Stimulated activated CD4-positive, alpha-beta T cell treated with anti-CD3 and anti-CD28 coated beads, Interleukin-2, amount 100 ng/mL, for 48 hours (primary cell): ENCODE measurements at regions not wholly inside any gene's neighbourhood (a gene's known extent, or its start where the extent isn't known, plus 50 kb on each side); places are given as distances from the start of the nearest gene placed in this dataset.

ENCODE experiments used
- DNase-seq, 2 donors: peaks; one replicate each; pipeline ENCODE4 v3.0.0-alpha.2; 2020

DNA sequence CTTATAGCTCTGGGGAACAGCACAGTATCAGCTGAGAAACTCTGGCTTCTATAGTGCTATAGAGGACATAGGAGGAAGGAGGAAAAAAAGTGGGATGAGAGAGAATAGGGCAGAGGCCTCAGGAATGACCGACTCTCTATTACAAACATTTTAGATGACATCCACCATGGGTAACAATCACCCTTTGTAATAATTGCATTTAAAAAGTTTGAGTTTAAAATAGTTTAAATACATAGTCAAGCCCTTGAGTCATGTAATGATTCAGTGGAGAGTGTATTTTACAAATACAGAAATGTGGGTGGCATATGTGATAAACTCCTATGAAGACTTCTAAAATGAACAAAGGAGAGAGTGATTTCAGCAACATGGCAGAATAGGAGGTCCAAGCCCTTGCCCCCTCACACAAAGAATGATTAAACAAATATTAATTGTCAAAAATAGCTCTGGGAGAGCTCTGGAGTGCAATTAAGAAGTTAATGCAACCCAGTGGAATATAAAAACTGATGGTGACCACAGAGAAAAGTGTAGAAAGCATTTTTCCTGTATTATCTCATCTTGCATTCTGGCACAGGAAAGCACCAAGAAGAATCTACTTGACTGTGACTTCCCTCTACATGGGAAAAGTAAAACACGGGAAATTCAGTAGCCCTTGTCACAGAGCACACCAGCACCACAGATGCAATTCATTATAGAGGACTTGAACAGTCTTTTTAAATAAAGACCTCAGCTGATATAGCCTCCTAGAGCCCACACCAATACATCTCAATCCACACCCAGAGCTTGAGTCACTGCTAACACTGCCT lies 569.0 kb upstream of the SORCS1 start:
- no peak for DNase-seq

- no peak for DNase-seq
Measured at GRCh38 chr10:107732045-107732444, 567.5 kb upstream of the SORCS1 start.

- DNase-seq, result no peak
Measured at GRCh38 chr10:107728807-107729206, 564.3 kb upstream of the SORCS1 start.

GRCh38 chr10:107727767-107728317 lies 563.3 kb upstream of the SORCS1 start:
- no peak for DNase-seq

- no peak for DNase-seq
Measured at GRCh38 chr10:107718864-107719263, 554.4 kb upstream of the SORCS1 start.

GRCh38 chr10:107717046-107717445 lies 552.5 kb upstream of the SORCS1 start:
- no peak for DNase-seq

DNA sequence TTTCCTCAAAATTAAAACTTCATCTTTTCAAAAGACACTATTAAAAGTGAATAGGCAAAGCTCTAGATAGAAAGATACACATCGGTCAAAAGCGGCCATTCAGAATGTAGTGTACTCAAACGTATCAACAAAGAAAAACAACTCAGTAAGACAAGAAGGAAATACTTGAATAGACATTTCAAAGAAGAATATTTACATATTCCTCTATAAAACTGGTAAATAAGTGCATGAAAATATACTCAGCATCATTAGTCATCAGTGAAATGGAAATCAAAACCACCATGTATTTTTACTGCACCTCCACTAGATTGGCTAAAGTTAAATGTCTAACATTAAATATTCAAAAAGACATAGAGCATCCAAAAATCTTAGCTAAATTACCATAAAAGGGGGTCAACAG lies 551.1 kb upstream of the SORCS1 start:
- DNase-seq, result no peak

GRCh38 chr10:107708981-107709380 lies 544.5 kb upstream of the SORCS1 start:
- no peak for DNase-seq

DNA sequence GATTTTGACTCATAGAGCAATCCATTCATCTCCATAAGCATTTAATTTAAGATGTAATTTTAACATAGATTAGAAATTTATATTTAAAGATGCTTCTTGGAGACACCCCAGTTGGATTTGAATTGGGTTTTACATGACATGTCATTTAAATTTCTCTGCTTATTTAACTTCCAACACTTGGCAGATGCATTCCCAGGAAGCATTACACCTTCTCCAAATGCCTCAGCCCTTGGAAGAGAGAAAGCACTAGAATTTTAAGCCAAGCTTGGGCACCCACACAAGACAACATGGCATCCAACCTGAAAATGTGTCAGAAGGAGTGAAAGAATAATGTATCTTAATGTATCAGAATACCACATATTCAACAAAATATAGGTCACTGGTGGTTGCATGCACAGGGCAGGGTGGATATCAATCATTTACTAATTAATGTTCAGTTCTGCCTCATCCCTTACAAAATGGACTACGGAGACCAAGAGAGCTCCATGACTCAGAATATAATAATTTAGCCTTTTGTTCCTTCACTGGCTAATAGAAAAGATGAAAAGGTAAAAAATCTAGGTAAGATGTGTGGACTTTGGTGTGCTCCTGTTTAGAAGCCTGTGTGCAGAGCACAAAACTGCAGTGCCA lies 541.7 kb upstream of the SORCS1 start:
- no peak for DNase-seq

DNA sequence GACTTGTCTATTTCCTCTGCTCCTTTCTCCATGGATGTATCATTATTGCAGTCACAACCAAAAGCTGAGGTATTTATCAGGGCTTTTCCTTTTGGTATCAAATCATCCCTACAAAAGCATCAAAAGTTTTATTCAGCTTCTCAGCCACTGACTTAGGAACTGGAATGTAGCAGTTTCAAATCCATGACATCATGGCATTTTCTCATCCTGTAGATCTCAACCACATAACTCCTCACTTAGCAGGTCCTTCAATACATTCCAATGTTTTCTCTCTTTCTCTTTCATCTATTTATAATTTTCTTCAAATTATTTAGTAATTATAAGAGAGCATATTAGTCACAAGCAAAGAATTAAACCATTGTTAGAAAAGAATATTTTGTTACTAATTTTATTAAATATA lies 537.4 kb upstream of the SORCS1 start:
- DNase-seq, result no peak

DNA sequence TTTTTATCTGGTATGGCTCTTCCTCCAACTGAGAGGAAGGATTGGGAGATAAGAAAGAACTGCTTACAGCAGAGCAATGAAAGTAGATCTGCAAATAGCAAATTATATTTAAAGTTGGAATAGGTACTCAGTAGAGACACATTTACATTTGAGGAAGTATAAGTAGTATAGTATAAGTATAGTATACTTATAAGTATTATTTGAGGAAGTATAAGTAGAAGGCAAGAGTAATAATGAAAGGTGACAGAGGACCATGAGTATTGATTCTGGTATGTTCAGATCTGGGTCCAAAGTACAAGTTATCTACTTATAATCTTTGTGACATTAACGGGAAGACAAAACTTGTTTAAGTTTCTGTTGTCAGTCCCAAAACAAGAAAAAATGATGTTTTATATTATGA lies 527.6 kb upstream of the SORCS1 start:
- no peak for DNase-seq

GRCh38 chr10:107689323-107689722 lies 524.8 kb upstream of the SORCS1 start:
- DNase-seq, result no peak

DNA sequence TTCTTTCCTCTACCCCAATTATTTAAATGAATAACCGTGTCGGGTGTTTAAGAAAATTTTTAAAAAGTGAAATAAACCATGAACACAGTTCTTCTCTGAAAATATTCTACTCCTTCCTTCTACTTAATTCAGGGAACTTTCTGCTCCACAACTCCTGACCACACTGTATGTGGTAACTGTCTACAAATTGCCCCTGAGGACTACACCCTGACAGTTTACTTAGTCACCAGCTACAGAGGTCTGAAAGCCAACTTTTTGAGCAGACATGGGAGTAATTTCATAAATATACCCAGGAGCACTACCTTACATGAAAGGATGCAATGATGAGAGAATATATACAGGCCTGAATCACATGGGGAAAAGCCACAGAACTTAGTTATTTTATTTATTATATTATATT lies 523.2 kb upstream of the SORCS1 start:
- DNase-seq, result no peak

DNA sequence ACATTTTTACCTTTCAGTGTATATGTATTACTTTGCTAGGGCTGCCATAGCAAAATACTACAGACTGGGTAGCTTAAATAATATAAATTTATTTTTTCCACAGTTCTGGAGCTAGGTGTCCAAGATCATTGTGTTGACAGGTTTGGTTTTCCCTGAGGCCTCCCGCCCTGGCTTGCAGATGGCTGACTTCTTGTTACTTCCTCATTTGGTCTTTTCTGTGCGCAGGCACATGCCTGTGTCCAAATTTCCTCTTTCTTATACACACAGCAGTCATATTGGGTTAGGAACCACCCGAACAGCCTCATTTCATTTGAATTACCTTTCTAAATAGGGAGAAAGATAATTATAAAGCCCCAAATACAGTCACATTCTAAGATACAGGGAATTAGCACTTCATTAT lies 521.6 kb upstream of the SORCS1 start:
- no peak for DNase-seq

DNA sequence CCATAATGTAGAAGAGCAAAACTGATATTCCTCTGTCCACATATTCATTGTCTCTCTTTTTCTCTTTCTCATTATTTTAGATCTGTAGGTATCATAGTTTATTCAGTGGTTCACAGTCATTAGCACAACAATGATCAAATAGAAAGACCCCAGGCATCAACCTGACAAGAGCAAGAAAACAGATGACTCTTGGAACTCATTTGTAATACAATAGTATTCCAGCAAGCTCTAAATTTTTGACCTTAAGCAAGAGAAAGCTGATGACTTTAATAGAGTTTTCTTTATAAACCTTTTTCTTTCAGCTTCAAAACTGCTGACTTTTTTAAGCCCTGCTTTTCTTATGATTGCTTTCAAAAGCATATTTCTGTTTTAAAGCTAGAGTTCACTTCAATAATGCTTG lies 507.5 kb upstream of the SORCS1 start:
- DNase-seq, result no peak

GRCh38 chr10:107666214-107666613 lies 501.7 kb upstream of the SORCS1 start:
- DNase-seq, result no peak

- DNase-seq, result no peak
Measured at GRCh38 chr10:107665459-107665858, 501.0 kb upstream of the SORCS1 start.

DNA sequence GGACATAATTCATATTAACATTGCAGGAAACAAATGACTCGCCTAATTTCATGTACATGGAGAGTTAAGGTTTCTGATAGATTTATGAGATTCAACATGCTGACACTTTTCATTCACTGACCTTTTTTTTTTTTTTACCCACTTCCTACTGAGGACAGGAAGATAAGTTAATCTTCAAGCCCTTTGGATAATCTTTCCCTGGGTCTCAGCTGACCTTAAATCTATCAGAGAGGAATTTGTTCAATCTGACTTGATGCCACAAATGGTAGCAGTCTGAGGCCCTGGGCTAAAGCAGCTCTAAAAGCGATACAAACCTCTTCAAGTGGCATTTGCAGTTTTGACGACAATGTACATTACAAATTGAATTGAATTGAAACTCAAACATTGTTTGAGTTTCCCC lies 493.3 kb upstream of the SORCS1 start:
- DNase-seq, result no peak

DNA sequence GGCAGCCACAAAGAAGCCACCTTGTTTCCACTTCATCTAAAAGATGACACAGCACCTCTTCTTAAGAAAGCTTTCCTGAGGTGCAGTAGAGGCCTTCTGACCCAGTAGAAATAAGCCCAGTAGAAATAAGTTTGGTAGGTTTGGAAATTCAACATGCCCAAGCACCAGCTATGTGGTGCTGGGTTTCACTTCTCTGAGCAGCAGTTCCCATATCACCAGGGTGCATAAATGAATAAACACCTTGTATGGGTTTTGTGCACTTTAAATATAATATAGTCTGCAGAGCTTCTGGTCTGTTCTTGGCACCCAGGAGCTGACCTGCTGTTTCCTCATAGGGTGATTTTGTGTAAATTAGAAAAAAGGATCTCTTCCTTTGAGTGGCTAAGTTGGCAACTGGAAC lies 492.4 kb upstream of the SORCS1 start:
- DNase-seq, result no peak

- no peak for DNase-seq
Measured at GRCh38 chr10:107653832-107654287, 489.4 kb upstream of the SORCS1 start.

- DNase-seq, result no peak
Measured at GRCh38 chr10:107650939-107651338, 486.4 kb upstream of the SORCS1 start.

GRCh38 chr10:107649249-107649648 lies 484.7 kb upstream of the SORCS1 start:
- no peak for DNase-seq

DNA sequence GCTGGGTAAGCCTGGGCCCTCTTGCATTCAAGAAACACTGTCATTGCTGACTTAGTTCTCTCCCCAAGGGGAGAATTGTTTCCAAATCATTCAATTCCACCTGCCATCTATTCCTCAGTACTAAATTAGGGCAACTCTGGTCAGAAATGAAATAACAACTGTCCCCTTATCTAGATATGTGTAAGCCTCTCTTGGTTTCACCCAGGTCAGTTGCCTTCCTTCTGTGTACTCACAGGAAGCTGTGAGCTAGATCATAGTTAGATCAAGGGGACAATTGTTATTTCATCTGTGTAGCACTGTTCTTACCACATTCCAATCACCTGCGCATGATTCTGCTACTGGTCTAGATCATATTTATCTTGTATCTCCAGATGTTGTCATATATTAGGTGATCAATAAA lies 483.0 kb upstream of the SORCS1 start:
- DNase-seq, result no peak

DNA sequence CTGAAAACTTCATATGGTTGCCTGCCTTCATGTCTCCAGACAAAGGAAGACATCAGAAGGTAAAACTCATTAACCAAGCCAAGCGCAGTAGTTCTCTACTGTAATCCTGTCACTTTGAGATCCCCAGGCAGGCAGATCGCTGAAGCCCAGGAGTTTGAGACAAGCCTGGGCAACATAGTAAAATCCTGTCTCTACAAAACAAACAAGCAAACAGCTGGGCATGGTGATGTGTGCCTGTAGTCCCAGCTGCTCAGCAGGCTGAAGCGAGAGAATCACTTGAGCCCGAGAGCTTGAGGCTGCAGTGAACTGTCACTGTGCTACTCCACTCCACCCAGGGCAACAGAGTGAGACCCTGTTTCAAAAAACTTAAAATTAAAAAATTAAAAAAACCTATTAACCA lies 467.4 kb upstream of the SORCS1 start:
- DNase-seq, result no peak
